PC-9 (cell line): ENCODE measurements at regions not wholly inside any gene's neighbourhood (a gene's known extent, or its start where the extent isn't known, plus 50 kb on each side); places are given as distances from the start of the nearest gene placed in this dataset.

ENCODE experiments used
- CTCF ChIP-seq: fragments of 200-600 bp; sonication (generic); conservative IDR thresholded peaks from 2 replicates; pipeline ENCODE4 v1.6.1; 2017; ENCODE audit warnings: mixed run types, antibody characterized with exemption, mild to moderate bottlenecking, moderate library complexity
- EZH2 ChIP-seq: fragments of 200-600 bp; sonication (generic); IDR thresholded peaks from 2 replicates; pipeline ENCODE4 v1.8.0; 2017; ENCODE audit warnings: antibody characterized with exemption, low read depth

DNA sequence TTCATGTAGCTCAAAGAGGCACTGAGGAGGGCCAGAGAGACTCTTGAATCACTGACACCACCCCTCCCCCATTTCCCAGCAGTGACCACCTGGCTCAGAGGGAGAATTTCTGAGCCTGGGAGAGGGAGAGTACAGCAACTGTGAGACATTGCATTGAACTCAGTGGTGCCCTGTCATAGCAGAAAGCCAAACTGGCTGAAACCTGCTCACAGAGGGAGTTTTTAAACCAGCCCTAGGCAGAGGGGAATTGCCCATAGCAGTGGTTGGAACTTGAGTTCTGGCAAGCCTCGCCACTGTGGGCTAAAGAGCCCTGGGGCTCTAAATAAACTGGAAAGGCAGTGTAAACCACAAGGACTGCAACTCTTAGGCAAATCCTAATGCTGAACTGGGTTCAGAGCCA is 243.1 kb downstream of the ADCYAP1 start:
- no peak for TF ChIP-seq CTCF
- no peak for TF ChIP-seq EZH2
